HG02642 (cell line): ENCODE measurements at regions not wholly inside any gene's neighbourhood (a gene's known extent, or its start where the extent isn't known, plus 50 kb on each side); places are given as distances from the start of the nearest gene placed in this dataset.

Experiments
- ATAC-seq: cut with Tn5 transposase; IDR thresholded peaks from one replicate; pipeline ENCODE4 v1.9.1; 2021; ENCODE audit warnings: mild to moderate bottlenecking; ENCODE audit not compliant: unreplicated experiment, poor library complexity

DNA sequence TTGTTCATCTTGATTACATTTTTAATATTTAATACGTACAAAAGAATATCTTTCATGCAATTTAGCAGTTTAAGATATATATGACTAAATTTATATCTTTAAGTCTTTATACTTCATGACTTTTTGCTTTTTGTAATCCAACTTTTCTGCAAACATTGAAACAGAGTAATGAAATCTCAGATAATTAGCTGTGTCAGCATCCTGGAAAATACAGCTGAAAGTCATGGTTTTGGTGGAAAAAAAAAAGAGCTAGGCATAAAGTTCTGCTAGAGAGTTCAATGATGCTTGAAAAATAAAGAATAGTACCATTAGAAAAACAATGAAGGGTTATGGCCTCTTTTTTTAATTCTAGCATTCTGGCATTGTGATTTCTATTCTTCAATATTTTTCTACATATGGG is 387.4 kb upstream of the ROBO2 start:
- no peak for ATAC-seq

DNA sequence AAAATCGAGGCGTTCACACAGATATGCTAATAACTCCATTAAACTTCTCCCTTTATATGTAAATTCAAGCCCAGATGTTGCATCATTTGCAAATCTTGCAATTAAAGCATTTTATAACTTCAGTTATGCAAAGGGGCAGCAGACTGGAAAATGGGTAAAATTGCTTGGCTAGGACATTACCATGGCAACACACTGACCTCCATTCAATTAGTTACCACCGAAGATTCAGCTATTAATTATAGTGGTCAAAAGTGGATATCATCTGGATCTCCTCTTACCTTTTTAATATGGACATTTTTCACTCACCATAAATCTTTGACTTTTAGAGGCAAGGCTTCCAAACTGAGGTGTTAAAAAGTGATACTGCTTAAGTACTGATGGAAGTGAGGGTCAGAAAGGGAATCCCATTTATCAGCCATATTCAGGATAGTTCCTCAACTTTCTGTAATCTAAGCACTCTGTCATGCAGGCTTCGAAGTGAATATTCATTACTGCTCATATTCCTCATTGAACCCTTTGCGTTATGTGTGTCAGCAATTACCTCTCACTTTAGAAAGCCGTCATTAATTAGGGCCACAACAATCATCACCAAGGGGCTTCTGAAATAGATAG is 386.2 kb upstream of the ROBO2 start:
- ATAC-seq = no peak

DNA sequence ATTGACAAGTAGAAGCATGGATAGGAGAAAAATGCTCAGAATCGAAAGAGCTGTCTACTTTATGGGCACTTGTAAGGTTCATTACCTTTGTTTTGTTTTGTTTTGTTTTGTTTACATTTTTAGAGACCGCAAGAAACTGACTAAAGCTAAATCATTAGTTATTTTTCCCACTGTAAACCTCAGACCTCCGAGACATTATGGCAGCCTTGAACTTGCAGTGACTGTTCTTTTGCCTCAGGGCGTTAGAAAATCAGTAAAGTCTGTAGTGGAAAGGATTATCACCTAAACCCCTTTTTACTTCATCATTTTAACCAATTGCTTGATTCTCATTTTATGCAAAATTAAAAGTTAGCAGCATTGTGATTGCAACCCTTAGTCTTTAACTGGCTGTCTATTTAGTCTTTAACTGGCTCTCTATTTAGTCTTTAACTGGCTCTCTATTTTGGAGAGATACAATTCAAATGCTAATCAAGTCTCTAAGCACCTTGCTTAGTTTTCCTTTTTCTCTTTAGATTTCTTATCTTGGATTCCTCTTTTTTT is 383.3 kb upstream of the ROBO2 start:
- ATAC-seq = no peak

- ATAC-seq = no peak
These were observed 382.0 kb upstream of the ROBO2 start for GRCh38 chr3:76657909-76658308.

DNA sequence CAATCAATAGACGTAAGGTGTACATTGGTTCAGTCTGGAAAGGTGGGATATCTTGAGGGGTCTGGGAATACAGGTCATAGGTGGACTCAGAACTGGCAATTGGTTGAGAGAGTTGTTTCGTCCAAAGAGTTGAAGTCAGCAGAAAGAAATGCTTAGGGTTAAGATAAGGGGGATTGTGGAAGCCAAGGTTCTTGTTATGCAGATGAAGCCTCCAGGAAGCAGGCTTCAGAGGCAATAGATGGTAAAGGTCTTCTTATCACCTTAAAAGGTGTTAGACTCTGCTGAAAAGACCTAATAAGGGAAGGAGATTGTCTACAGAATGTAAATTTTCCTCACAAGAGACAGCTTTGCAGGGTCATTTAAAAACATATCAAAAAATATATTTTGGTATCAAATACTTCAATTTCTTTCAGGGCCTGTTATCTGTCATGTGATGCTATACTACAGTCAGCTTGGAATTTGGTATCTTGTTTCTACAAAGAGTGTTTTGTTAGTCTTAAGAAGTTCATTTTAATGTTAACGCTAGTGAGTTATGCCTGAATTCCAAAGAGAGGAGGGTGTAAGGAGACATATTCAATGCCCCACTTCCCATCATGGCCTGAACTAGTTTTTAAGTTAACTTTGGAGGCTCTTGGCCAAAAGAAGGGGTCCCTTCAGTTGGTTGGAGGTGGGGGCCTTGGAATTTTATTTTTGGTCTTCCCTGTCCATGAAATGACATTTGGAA is 378.2 kb upstream of the ROBO2 start:
- no peak for ATAC-seq

DNA sequence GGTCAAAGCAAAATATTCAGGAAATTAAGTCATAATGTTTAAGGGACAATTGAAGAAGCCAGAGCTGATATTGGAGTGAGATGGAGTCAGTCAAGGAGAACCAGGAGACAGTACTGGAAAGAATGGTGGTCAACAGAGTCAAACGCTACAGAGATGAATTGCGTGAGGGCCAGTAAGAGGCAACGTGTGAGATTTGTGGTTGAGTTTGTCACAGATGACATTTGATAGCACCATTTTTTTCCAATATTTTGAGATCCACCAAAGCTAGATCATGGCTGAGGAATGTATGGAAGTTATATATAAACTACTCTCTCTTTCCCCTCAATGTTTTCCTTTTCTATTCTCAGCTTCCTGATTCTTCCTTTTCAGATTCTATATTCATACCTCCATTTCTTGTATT is 375.1 kb upstream of the ROBO2 start:
- no peak for ATAC-seq

DNA sequence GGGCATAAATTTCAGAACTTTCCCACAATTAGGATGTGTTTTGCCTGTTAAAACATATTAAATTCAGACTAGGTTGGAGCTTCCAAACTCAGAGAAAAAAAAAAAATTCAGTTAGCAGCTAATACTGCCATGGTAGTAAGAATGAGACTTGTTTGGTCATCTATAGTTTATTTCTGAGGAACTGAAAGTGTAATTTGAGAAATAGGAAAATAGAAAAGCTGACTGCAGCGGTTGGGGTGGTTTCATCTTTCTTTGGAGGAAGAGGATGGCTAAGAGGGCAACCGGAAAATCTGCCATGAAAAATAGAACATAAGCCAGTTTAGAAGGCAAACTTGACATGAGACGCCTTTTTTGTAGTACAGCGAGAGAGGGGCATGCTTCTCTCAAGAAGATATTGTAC is 371.2 kb upstream of the ROBO2 start:
- no peak for ATAC-seq

- no peak for ATAC-seq
These were observed 370.6 kb upstream of the ROBO2 start for GRCh38 chr3:76669322-76669721.

GRCh38 chr3:76673171-76673570 is 366.7 kb upstream of the ROBO2 start:
- ATAC-seq = no peak

DNA sequence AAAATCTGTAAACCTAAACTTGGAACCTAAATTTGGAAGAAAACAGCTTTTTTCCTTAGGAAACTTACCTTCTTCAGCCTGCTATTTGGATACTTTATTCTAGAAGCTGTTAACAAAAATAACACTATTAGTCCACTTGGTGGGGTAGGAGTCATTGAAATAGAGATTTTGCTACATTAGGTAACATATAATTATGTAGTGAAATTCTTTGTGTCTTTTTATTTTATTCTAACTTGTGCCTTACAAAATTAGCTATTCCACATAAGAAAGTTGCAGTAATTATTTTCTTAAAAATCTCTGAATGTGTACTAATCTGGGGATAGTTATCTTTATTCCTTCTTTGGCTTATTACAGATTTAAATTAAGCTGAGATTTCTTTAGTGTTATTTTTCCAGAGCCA is 360.4 kb upstream of the ROBO2 start:
- no peak for ATAC-seq

GRCh38 chr3:76683256-76683655 is 356.6 kb upstream of the ROBO2 start:
- ATAC-seq = no peak

GRCh38 chr3:76684946-76685345 is 355.0 kb upstream of the ROBO2 start:
- ATAC-seq = no peak

DNA sequence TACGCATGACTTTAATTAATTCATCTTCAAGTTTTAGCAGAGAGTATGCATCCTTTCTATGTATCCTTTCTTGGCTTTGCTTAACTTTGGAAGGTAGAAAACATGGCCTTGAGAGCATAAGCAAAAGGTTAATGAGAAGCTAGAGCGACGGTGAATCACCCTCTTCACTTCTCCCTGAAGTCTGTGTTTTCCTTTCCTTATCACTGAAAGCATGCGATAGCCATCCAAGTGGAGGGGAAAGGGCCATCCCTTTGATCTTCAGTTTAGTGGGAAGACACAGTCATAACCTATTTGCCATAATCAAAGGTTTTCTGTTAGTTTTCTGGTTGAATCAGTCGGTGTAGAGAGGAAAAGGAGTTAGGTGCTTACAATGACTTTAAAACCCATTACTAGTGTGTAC is 354.0 kb upstream of the ROBO2 start:
- no peak for ATAC-seq

DNA sequence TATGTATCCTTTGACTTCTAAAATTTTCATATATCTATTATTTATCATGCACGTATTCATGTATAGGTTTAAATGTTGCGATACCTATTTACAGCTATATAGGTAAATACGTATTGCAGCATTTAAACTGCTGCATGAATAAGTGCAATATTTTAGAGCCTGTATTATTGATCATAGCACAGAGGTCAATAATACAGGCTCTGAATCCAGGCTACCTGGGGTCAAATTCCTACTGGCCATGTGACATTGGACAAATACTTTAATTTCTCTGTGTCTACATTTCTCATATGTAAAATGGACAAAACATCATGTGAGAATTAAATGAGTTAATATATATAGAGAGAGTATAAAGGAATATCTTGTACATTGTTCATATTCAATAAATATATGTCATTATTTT is 352.9 kb upstream of the ROBO2 start:
- ATAC-seq = no peak

GRCh38 chr3:76694063-76694462 is 345.8 kb upstream of the ROBO2 start:
- no peak for ATAC-seq

DNA sequence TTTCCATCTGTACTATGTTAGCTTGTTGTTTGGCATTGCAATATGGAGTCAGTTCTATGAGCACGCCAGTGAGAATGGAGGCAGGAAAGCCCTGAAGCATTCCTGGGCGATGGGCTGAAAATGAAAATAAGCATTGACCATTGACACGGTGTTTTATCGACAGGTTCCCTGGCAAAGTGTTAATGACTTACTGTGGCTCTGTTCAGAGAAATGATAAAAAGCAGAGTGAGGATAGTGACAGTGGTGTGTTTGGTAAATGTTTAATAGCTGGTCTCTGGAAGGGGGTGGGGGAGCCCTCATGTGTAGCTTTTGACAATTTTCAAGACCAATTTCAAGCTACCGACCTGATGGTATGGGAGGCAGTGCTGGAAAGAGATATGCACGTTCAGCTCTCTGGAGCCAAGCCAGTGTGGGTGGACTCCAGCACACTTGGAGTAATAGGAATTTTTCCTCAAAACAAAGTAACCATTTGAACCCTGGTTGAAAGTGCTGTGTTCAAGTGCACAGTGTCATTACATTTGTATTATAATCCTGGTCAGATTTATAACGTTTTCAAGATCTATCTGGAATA is 341.7 kb upstream of the ROBO2 start:
- no peak for ATAC-seq

DNA sequence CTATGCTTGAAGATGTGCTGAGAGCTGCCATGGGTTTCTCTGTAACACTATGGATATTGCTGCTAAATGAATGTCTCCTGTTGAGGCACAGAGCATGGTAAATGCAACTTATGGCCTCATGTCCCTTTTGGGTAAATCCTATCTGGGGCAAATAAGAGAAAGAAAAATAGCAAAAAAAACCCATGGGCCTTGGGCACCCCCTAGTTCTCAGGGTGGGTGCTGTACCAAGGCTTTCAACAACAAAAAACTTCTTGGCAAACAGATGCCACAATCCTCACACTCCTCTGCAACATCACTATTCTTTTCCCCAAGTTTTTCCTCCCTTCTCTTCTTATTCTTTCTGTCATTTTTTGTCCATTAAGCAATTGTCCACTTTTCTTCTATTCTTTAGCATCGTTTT is 340.1 kb upstream of the ROBO2 start:
- ATAC-seq = no peak

GRCh38 chr3:76700323-76700722 is 339.6 kb upstream of the ROBO2 start:
- ATAC-seq = no peak

- no peak for ATAC-seq
These were observed 337.2 kb upstream of the ROBO2 start for GRCh38 chr3:76702676-76703075.

- no peak for ATAC-seq
These were observed 324.5 kb upstream of the ROBO2 start for GRCh38 chr3:76715426-76715825.

DNA sequence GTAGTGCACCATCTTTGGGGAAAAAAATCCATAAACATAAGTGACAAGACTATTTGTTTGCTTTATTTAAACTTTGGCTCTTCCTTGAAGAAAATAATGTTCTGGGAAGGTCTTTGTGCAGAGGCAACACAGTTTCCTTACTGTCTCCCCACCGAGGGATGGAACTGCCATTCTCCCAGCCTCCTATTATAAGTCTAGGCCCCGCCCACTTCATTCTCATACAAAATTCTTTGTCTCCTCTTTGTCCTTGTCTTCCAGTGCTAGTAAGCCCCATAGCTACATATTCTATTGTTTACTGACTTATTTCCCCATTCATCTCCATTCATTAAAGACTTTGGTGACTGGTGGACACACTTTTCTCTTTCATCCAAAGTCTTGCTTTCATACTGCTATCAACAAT is 316.5 kb upstream of the ROBO2 start:
- ATAC-seq = no peak

DNA sequence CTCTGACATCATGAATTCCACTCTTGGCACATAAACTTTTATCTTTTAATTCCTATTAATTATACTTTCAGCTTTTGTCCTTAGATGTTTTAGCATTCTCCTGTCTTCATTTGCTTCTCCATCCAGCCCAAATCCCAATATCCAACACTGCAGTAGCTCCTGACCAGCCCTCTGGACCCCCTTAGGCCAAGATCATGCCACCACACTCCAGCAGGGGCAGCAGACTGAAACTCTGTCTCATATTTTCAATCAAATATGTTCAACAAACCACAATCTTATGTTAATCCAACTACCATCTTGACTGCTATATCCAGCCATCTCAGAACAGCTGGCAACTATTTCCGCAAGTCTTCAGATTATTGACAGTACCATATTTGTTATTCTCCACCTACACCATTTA is 315.8 kb upstream of the ROBO2 start:
- no peak for ATAC-seq
